NCI-H1092 treated with DMSO at 0.1 percent for 48 hours (cell line): ENCODE measurements at regions not wholly inside any gene's neighbourhood (a gene's known extent, or its start where the extent isn't known, plus 50 kb on each side); places are given as distances from the start of the nearest gene placed in this dataset.

Experiments
- DNase-seq: peaks from one replicate; lab custom pipeline; 2025; lab: John Stamatoyannopoulos, UW

DNA sequence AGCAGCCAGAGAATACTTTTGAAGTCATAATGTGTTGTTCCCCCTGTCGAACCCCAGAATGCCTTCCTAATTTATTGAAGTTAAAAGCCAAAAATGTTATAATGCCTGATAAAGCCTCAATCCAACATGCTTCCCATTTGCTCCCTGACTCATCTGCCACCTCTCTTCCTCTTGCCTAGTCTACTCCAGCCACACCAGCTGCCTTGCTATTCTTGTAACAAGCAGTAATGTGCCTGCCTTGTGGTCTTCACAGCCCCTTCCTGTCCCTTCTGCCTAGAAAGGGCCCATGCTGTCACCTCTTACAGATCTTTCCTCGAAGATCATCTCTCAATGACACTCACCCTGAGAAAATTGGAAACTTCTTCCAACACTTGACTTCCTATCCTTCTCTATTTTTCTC is 231.6 kb upstream of the CDH2 start:
- DNase-seq = no peak

DNA sequence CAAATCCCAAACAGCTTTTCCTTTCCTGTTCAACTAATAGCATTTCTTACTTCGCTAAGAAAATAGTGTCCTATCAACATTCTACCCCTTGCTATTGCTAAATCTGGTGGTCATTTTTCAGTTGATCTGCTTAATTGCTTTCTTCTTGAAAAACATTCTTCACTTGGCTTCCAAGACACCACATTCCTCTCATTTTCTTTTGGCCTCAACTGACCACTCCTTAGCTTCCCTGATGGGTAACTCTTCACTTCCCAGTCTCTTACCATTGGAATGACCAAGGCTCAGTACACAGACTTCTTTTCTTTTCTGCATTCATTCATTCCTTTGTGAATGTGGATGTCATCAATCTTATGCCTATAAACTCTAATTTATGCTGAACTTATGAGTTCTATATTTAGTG is 230.8 kb upstream of the CDH2 start:
- no peak for DNase-seq

DNA sequence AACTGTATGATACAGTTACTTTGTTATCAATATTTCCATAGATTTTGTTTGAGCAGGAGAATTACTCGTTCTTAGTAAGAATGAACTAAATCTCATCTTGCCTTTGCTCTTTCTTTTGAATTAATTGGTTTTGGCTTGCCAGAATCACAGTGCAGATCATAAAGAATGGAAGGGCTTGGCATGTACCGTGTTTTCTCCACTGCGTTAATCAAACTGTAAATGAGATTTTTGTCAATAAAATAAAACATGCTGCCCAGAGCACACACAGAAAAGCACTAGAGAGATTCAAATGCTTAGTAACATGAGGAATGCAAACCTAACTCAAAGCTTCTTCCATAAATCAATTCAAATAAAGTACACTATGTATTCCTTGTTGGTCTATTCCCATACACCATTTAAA is 229.6 kb upstream of the CDH2 start:
- no peak for DNase-seq

DNA sequence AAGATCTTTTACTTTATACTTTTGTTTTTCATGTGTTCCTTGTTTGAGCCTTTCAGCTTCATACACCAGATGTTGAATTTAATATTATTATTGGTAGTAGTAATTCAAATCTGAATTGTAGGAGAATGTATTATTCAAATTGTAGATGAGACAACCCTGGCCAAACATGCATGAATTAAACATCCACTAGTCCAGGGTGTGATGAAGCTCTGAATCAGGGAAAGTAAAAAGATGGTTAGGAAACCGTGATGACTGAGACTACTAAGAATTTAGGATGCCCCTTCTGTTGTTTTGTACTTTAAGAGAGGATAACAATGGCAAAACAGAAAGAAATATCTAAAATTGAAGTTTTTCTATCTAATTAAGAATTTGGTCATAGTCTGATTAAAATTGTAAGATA is 227.8 kb upstream of the CDH2 start:
- no peak for DNase-seq

DNA sequence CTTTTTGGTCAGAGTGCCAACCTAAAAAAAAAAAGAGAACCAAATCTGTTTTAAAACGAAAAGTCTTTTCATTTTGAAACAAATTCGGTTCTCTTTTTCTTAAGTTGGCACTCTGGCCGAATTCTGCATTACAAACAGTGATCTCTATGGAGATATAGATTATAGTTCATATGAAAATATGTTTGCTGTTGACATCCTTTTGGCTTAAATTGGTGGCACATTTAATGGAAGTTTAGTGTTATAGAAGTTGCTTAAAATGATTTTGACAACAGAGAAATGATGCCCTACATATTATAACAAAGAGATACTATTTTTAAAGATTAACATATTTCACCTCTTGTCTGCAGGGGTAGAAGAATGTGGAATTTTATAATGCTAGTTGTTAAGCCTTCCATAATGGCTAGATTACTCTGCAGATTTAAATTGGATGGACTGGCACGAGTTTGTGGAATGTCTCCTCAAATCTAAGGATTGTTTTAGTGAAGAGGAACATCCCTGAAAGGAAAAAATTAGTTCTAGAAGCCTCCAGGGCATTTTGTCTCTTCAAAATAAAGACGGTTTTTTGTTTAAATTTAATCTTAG is 222.9 kb upstream of the CDH2 start:
- no peak for DNase-seq

DNA sequence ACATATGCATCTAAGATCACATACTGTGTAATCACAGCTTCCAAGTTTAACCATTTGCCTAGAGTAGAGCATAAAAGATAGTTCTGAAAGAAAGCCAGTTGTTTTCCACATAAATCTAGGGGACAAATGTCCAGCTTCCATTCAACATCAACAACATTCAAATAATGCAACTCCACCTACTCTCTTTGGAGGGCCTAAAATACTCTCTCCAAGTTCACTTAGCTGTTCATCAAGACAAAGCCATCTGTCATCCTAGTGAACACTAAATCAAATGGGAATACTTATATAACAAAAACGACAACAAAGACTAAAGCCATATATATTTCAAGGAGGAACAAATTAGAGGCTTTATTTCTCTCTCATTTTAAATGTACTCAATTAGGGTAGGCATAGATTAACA is 221.5 kb upstream of the CDH2 start:
- DNase-seq = no peak

DNA sequence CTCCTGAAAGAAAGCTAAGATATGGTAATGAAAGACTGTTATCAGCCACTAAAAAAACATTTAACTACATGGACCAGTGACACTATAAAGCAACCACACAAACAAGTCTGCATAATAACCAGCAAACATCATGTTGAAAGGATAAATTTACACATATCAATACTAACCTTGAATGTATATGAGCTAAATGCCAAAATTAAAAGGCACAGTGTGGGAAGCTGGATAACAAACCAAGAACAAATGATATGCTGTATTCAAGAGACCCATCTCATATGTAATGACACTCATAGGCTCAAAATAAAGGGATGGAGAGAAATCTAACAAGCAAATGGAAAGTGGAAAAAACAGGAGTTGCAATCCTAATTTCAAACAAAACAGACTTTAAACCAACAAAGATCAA is 213.1 kb upstream of the CDH2 start:
- DNase-seq = no peak

DNA sequence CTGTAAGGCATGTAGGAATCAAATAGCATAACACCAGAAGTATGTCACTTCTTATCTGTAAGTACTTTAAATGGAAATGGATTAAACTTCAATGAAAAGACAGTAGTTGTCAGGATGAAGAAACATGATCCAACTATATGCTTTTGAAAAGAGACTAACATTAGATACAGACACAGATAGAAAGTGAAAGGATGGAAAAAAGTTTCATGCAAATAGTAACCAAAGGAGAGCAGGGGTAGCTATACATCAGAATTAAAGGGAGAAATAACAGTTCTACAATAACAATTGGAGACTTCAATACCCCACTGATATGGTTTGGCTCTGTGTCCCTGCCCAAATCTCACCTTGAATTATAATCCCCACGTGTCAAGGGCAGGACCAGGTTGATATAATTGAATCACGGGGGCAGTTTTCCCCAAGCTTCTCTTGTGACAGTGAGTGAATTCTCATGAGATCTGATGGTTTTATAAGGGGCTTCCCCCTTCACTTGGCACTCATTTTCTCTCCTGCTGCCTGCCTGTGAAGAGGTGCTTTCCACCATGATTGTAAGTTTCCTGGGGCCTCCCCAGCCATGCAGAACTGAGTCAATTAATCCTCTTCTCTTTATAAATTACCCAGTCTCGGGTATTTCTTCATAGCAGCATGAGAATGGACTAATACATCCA is 205.4 kb upstream of the CDH2 start:
- no peak for DNase-seq

DNA sequence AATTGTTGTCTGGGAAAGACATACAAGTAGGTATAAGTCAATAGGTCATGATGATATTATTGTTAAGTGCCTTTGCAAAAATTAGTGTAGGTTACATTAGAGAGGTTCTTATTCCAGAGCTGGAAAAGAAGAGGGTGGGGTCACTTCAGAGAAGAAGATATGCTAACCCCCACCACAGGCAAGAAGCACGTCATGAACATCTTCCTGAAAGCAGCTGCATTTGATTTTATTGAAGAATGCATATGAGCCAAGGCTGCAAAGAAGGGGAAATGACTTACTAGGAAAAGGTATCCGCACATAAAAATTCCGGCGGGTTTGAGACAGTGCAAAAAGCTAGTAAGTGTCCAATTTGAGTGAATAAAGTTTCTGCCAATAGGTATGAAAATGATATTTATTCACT is 195.3 kb upstream of the CDH2 start:
- DNase-seq = no peak

DNA sequence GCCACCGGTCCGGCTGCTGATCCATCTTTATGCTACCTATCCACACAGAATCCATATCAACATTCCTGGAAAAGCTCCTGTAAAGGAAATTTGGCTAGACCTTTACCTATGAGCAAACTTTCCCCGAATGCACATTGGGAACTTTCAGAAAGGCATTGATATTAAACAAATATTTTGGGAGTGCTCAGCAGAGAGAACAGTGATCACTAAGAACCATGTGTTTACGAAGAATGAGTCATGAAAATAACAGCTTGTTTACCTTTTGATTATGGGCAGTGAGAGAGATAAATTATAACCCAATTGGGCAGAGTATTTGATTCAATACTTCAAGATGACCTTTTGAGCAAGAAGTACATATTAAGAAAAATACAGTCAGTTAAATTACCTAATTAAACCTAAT is 189.7 kb upstream of the CDH2 start:
- no peak for DNase-seq

DNA sequence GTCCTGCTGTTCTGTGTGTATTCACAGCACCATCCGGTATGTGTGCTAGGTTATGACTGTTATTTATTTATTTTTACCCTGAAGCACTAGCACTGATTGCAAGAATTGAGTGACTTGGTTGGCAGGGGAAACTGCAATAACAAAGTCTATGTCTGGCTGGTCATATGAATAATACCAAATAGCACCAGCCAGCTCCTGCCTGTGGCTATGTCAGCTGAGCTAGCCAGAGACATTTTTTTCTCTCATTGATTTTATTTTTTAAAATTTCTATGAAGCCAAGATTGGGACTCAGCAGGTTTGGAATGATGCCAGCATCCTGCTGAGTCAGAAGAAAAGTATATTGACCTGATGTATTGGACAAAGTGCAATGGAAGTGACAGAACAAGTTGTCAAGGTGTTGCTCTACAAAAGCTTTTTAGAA is 188.5 kb upstream of the CDH2 start:
- DNase-seq = no peak

DNA sequence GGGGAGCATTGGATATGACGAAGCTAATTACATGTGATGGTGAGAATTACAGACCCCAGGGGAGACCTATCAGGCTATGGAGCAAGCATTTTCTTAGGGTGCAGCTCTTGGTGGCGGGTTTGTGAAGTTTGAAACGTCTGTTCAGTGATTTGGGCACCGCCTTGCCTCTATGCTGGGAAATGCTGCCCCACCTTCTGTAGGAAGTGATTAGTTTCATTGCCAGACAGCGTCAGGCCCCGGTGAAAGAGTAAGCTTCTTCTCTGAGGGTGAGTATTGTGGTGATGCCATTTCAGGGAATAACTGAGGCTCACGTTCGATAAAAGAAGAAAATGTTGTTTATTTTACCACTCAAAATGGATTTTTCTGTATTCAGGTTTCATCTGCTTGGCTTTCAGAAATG is 186.2 kb upstream of the CDH2 start:
- no peak for DNase-seq

DNA sequence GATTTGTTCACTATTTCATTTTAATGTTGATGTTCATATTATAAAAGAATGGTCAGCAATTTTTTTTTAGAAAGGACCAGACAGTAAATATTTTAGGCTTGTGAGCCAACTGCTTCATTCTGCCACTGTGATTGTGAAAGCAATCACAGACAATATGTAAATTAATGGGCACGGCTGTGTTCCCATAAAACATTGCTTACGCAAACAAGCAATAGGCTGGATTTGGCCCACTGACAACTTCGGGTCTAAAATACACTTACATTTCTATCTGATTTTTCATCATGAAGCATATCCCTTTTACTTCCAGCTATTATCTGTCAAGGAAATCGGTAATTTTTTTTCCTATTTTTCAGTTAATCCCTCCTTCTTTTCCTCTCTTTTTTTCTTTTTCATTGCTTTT is 182.2 kb upstream of the CDH2 start:
- no peak for DNase-seq

DNA sequence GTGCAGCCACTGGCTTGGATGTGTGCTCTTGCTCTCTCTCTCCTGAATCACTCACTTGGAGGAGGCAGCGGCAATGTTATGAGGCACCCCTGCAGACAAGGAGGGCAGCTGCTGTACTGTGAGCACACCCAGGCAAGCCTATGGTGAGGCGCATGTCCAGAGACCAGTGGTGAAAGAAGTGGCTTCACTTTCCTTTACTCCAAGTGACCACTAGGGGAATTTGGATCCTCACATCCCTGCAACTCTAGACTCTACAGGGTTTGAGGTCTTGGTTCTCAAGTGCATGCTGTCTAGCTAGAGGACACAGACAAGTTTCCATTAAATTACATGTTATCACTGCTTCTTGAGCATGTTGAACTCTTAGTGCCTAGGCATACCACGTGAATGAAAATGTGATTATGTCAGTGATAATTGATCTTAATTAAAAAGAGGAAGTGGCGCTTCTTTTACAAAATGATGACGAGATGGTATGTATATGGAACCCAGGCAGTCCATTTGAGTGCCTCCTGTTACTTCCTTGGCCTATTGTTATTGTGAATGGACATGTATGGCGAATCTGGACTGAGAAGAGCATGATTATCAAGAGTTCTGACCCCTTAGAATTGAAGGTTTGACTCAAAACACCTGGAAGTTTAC is 181.0 kb upstream of the CDH2 start:
- no peak for DNase-seq

DNA sequence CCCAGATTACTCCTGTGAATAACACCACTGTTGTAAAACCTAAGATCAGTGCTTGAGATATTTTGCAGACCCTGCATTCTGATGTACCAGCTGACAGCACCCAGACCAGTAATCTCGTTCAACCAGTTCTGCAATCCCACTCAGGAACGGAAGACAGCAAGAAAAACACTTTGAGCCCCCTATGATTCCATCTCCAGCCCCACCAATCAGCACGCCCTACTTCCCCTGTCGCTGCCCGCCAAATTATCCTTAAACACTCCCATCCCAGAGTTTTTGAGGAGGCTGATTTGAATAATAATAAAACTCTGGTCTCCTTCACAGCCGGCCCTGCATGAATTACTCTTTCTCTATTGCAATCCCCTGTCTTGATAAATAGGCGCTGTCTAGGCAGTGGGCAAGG is 173.9 kb upstream of the CDH2 start:
- DNase-seq = no peak

DNA sequence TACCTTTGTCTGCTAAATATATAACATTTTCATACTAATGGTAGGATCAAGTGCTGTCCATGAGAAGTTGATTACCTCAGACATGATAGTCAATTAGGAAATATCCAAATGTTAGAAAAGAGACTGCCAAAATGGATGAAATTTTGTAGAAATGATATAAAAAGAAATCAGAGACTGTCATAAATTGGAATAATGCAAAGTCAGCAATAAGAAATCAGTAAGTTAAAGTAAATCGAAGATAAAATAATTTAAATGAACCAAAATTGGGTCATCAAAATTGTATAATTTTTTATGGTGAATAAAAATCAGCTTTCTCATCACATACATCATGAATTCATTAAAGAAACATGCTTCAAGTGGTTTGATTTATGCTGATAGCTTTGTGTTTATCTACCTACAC is 165.3 kb upstream of the CDH2 start:
- DNase-seq = no peak

DNA sequence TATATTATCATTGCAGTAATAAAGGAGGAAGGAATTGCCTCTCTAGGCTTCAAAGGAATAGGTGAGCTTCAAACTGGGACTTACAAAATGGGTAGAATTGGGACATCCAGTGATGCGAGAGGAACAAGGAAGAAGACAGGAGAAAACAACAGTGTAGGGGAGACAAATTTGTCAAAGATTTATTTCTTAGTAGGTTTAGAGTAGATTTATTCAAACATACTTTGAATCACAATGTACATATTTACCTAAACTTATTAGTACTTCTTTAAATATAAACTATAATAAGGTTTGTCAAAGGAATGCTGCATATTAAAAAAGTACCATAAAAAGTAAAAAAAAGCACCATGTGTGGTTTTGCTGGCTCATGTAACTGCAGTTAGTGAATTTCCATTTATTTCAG is 161.4 kb upstream of the CDH2 start:
- no peak for DNase-seq

DNA sequence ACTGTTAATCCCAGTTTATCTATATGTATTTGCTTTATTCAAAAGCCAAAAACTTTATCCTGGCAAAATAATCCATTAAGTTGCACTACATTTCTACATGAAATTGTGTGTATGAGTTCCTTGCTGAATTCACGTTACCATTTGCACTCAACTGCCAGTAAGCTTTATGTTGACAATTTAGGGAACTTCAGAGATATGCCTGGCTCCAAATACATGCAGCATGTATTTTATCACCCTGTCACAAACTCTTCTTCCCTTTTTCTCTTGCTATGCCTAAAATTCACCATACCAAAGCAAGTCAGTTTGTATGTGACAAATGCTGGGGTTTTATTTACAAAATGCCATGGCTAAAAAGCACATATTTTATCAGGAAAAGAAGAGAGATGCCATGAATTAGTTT is 157.6 kb upstream of the CDH2 start:
- no peak for DNase-seq

DNA sequence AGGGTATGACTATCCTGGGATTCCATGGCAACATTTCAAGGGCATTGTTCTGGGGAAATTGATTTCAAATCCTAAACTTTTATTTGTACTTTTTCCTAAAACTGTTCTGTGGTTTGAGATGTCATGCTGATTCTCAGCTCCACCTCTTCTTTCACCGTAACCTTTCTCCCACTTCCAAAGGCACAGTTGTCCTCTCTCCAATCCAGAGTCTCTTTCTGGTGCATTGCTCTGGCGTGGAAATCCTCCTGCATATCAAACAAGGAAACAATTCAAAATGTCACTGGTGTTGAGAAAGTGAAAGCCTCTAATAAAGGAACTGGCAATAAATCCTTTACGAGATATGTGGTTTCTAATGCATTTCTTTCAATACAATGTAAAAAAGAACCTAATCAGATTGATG is 155.1 kb upstream of the CDH2 start:
- DNase-seq = no peak

DNA sequence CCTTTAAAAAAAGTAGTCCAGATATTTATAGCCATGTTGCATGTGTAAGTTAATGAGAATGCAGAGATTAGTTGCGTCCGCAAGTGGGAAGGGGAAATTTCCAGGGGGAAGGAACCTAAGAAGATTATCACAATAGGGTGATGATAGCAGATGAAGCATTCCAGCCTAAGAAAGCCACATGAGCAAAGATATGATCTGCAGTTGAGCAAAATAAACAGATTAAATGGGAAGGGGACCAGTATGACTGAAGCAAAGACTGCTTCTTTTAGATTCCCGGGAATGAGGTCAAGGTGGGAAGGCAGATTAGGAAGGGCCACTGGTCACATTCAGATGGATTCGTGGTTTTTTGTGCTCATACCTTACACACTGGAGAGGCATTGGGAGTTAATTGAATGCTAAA is 154.6 kb upstream of the CDH2 start:
- DNase-seq = no peak

DNA sequence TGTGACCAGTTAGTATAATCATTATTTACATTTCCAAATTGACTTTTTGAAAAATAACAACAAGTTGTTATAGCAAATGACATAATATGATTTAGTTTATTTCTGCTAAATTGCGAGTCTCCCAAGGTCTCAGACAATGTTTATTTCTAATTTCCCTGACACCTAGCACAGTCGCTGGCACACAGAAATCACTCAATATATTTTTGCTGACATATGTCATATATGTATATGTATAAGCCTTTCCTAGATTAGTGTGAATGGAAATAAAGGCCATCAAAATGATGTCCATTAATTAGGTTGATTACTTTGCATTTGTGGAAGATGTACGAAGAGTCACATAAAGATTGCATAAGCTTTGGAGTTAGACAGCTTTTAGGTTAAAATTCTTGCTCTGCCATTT is 136.7 kb upstream of the CDH2 start:
- no peak for DNase-seq

DNA sequence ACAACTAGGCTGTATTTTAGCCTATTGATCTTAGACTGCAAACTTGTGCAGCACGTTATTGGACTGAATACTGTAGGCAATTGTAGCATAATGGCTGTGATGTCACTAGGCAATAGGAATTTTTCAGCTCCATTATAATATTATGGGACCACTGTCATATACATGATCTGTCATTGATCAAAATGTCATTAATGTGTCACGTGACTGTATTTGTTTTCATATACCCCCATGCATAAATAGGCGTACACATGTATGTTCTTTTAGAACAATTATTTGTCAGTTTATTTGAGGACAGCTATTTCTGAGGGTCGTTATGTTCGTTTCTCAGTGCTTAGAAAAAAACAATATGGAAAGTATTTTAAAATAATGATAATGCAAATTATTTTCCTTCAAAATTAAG is 111.9 kb upstream of the CDH2 start:
- DNase-seq = no peak

DNA sequence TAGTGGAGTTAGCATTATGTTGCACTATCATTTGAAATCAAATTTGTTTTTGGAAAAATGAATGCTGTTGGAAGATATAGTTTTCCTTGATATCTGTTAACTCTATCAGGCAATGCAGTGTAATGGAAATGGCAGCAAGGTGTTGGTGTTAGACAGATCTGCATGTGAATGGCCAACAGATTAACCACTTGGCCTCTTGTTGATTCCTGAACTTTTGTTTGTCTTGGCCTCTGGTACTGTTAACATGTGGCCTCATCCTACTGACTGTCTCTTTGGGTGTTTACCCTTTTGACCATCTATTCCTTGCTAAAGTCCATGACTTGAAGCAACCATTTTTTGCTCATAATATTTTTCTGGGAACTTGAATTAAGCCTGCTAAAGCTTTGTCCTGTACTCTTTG is 110.2 kb upstream of the CDH2 start:
- no peak for DNase-seq

DNA sequence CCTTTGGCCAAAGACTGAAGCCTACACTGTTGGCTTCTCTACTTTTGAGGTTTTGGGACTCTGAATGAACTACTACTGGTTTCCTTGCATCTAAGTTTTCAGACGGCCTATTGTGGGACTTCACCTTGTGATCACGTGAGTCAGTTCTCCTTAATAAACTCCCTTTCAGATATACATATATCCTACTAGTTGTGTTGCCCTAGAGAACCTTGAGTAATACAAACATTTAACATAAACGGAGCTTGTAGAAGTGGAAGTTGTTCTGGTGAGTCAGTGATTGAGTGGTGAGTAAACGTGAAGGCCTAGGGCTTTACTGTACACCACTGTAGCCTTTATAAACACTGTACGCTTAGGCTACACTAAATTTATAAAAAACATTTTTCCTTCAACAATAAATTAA is 107.2 kb upstream of the CDH2 start:
- DNase-seq = no peak
